AG04449 (cell line): ENCODE measurements at regions not wholly inside any gene's neighbourhood (a gene's known extent, or its start where the extent isn't known, plus 50 kb on each side); places are given as distances from the start of the nearest gene placed in this dataset.

Experiments
- CTCF ChIA-PET: fragments of 350-600 bp; formaldehyde crosslinking; extraction: SDS; loops from one replicate; lab custom pipeline; 2021; ENCODE audit warnings: antibody characterized with exemption; lab: Yijun Ruan, JAX
- POLR2A ChIA-PET: fragments of 400-600, 350-600 bp; formaldehyde crosslinking; extraction: SDS; loops from one replicate; lab custom pipeline; 2020; ENCODE audit warnings: antibody characterized with exemption, inconsistent platforms; lab: Yijun Ruan, JAX
- DNase-seq: peaks from one replicate; pipeline ENCODE4 v3.0.0-alpha.2; 2010; ENCODE audit warnings: low read depth, low spot score
- H3K4me3 ChIP-seq: 2 replicates; pipeline ENCODE4 v1.5.1; 2011; ENCODE audit warnings: low read depth, mild to moderate bottlenecking, control low read depth, low read length
- CTCF ChIP-seq: IDR thresholded peaks from one replicate; pipeline ENCODE4 v1.5.1; 2011; ENCODE audit warnings: mild to moderate bottlenecking, moderate library complexity, low read length, control low read depth, inconsistent platforms; ENCODE audit not compliant: insufficient read depth; ENCODE audit errors: missing control alignments

- CTCF ChIA-PET = interaction anchor here (1.2 to 2.6 kb wide), 3 partner anchors 10 to 16 kb away, joined by 3 to 6 read pairs (median 6); no protein-coding TSS in a partner anchor
- no peak overlapping the region for H3K4me3 ChIP-seq
- no peak for TF ChIP-seq CTCF
- POLR2A ChIA-PET = no interaction called here
- no peak for DNase-seq
Observed at GRCh38 chr18:57866355-57866754, 63.2 kb upstream of the ATP8B1 start.

DNA sequence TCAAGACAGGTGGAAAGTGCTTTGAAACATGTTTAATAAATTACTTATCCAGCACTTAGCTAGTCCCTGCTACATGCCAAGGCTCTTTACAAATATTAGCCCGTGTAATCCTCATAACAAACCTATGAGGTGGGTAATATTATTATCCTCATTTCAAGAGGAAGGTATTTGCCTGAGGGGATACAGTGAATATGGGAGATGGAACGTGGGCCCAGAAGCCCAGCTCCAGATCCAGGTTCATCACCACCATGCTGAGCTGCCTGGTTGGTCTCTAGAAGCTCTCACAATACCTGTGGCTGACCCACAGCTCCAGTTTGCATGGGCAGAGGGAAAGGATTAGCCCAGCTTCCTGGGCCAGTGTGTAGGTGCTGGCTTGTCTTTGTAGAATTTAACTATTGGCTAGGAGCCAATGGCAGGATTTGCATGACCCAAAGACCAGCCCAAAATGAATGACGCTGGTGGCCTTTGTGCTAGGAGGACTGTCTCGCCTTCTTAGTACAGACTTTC lies 61.6 kb upstream of the ATP8B1 start:
- CTCF ChIA-PET = interaction anchor here (2.3 kb wide), 1 partner anchor 17 kb away, joined by 9 read pairs; no protein-coding TSS in a partner anchor
- TF ChIP-seq CTCF = no peak
- DNase-seq = no peak
- H3K4me3 ChIP-seq = no peak overlapping the region
- POLR2A ChIA-PET = no interaction called here

DNA sequence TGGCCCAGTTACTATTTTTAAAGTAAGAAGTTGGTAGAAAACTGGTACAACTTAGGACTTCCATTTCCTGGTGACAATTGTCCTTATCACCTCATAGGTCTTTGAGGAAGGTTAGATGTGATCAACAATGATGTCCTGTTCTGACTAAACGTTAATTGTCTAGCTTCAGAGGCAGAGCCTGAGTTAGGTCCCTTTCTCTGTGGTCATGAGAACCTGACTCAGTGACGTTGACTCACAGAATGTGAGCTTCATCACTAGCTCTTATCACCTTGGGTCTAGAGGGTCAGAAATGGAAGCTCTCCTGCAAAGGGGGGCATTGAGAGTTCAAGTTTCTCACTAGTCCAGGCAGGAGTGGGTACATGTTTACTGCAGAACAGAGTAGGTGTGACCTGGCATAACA lies 60.6 kb upstream of the ATP8B1 start:
- H3K4me3 ChIP-seq = no peak overlapping the region
- no peak for TF ChIP-seq CTCF
- DNase-seq = no peak
- ChIA-PET POLR2A (no interaction called here), CTCF (interaction anchor here (2.3 kb wide), 1 partner anchor 18 kb away, joined by 9 read pairs; no protein-coding TSS in a partner anchor)

- no peak for DNase-seq
- CTCF ChIA-PET = interaction anchor here (0.7 to 3.1 kb wide), 4 partner anchors 9 to 78 kb away, joined by 3 to 13 read pairs (median 4); no protein-coding TSS in a partner anchor
- H3K4me3 ChIP-seq = no peak overlapping the region
- peak; percentile 9 for TF ChIP-seq CTCF
- POLR2A ChIA-PET = no interaction called here
Observed at GRCh38 chr18:57859314-57859713, 56.2 kb upstream of the ATP8B1 start.

DNA sequence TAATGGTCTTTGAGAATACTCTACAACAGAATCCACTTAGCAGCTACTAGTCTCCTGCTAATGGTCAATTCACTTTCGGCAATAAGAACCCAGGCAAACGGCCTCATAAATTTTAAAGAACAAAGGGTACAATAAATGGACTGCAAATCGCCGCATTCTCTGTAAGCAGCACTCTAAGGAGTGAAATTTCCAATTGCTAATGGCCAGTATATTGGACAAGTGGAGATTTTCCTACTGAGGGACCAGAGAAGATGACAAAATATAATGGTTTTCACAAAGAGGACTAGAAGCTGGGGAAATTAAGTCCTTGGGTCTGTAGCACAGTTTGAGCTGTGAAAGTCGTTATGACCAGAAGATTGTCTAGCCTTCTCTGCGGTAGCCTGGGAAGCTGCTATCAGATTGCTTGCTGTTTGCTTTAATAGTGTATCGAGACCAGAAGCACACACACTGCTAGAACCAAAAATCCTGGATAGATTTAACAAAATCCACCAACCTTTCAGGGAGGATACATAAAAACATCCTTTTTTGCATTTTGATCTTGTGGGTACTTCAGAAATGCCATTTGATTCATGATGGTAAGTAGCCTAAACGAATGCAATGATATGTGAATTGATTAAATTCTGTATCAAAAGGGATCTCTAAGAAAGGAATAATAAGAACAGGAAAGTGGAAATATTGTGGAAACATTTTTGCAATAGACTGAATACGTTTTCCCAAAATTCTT lies 53.6 kb upstream of the ATP8B1 start:
- ChIA-PET CTCF (interaction anchor here (1.3 to 1.8 kb wide), 2 partner anchors 14 to 25 kb away, joined by 3 to 8 read pairs; no protein-coding TSS in a partner anchor), POLR2A (no interaction called here)
- TF ChIP-seq CTCF = no peak

GRCh38 chr18:57856128-57856527 lies 53.0 kb upstream of the ATP8B1 start:
- POLR2A ChIA-PET = no interaction called here
- no peak for DNase-seq
- no peak for TF ChIP-seq CTCF
- no peak overlapping the region for H3K4me3 ChIP-seq
- CTCF ChIA-PET = interaction anchor here (1.3 to 1.8 kb wide), 2 partner anchors 14 to 26 kb away, joined by 3 to 8 read pairs; no protein-coding TSS in a partner anchor

More for the DNA sequence above, 53.6 kb upstream of the ATP8B1 start:
- no peak for DNase-seq
- H3K4me3 ChIP-seq = no peak overlapping the region
